Esophagus squamous epithelium (tissue), 4 donors: ENCODE measurements at regions not wholly inside any gene's neighbourhood (a gene's known extent, or its start where the extent isn't known, plus 50 kb on each side); places are given as distances from the start of the nearest gene placed in this dataset.

Experiments
- POLR2A ChIP-seq, 4 donors: fragments of 450-650 bp; IDR thresholded peaks; one replicate each; pipeline ENCODE4 v1.6.1; 2017; ENCODE audit warnings: antibody characterized with exemption in 4 of 4, mild to moderate bottlenecking in 4 of 4, moderate library complexity in 3 of 4
- TF ChIP-seq, protein P1 (sequence below), 6 experiments: fragments of 450-650 bp in 4 of 6; fragments of 200-600 bp in 2 of 6; sonication (generic) in 2 of 6; IDR thresholded peaks; one replicate each; pipeline ENCODE4 v1.5.1; 2016 to 2019; ENCODE audit warnings: antibody characterized with exemption in 6 of 6, mild to moderate bottlenecking in 4 of 6, moderate library complexity in 4 of 6

DNA sequence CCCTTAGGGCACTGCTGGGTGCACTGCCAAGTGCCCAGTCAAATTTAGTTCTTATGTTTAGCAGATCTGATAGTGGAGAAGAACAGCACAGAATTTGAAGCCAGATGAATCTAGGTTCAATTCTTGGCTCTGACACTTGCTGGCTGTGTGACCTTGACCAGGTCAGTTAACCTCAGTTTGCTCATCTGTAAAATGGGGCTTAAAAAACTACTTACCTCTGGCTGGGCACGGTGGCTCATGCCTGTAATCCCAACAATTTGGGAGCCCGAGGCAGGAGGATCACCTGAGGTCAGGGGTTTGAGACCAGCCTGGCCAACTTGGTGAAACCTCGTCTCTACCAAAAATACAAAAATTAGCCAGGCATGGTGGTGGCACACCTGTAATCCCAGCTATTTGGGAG, 49.9 kb upstream of the MLN start:
- TF ChIP-seq, protein P1, sequence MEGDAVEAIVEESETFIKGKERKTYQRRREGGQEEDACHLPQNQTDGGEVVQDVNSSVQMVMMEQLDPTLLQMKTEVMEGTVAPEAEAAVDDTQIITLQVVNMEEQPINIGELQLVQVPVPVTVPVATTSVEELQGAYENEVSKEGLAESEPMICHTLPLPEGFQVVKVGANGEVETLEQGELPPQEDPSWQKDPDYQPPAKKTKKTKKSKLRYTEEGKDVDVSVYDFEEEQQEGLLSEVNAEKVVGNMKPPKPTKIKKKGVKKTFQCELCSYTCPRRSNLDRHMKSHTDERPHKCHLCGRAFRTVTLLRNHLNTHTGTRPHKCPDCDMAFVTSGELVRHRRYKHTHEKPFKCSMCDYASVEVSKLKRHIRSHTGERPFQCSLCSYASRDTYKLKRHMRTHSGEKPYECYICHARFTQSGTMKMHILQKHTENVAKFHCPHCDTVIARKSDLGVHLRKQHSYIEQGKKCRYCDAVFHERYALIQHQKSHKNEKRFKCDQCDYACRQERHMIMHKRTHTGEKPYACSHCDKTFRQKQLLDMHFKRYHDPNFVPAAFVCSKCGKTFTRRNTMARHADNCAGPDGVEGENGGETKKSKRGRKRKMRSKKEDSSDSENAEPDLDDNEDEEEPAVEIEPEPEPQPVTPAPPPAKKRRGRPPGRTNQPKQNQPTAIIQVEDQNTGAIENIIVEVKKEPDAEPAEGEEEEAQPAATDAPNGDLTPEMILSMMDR (IDR thresholded peaks at IDR 0.05) = no peak
- no peak for TF ChIP-seq POLR2A (IDR thresholded peaks at IDR 0.05)
